K562 (cell line): ENCODE measurements at regions not wholly inside any gene's neighbourhood (a gene's known extent, or its start where the extent isn't known, plus 50 kb on each side); places are given as distances from the start of the nearest gene placed in this dataset.

Source experiments
- ATAC-seq: fragments of 200-7000 bp; cut with Tn5 transposase; 3 replicates; pipeline ENCODE4 v1.9.1; 2020; ENCODE audit warnings: moderate library complexity
- BruUV-seq: library from RNA; stranded (reverse); fragments of 400-500 nt; replicated peaks from 2 replicates; lab custom pipeline; 2021; lab: Mats Ljungman, UMichigan
- CTCF ChIA-PET: fragments of 300-600 bp; formaldehyde crosslinking; extraction: SDS; loops from one replicate; lab custom pipeline; 2021; ENCODE audit warnings: low intra/inter-chr PET ratio; lab: Yijun Ruan, JAX
- POLR2A ChIA-PET: fragments of 300-600, 350-650 bp; sonication (Branson Sonifier 250); formaldehyde crosslinking; extraction: SDS; loops from one replicate; lab custom pipeline; 2021; ENCODE audit warnings: antibody characterized with exemption, inconsistent platforms; lab: Yijun Ruan, JAX
- DNase-seq, 4 experiments: peaks; one replicate each; pipeline versions ENCODE4 v3.0.0 to v3.0.0-alpha.2; 2011 to 2018; ENCODE audit warnings: low spot score in 3 of 4, mixed read lengths in 3 of 4; ENCODE audit errors: extremely low read depth in 1 of 4
- FAIRE-seq: peaks from 2 replicates; lab custom pipeline; 2011; peaks lifted over from hg19 to GRCh38; lab: Jason Lieb, UNC
- H2AFZ ChIP-seq: 2 replicates; pipeline ENCODE4 v1.6.0; 2011; ENCODE audit warnings: low read depth, low read length, control low read depth, inconsistent platforms
- H3K27ac ChIP-seq: fragments of 200-600 bp; 3 replicates; pipeline ENCODE4 v1.8.0; 2011; ENCODE audit warnings: low read depth, mild to moderate bottlenecking, control low read depth, inconsistent platforms, low read length, moderate library complexity, mixed read lengths; ENCODE audit errors: extremely low read depth
- H3K27me3 ChIP-seq, 2 experiments: fragments of 300-600 bp in 1 of 2; 2 replicates in 1 of 2; 3 replicates in 1 of 2; pipeline versions ENCODE4 v1.6.0 to v1.8.0; 2011; ENCODE audit warnings: inconsistent platforms in 2 of 2, low read length in 2 of 2, mild to moderate bottlenecking in 1 of 2, mixed read lengths in 1 of 2, moderate library complexity in 1 of 2; ENCODE audit not compliant: control insufficient read depth in 2 of 2, insufficient read depth in 2 of 2
- H3K36me3 ChIP-seq: fragments of 300-600 bp; 3 replicates; pipeline ENCODE4 v1.8.0; 2011; ENCODE audit warnings: mild to moderate bottlenecking, low read length, inconsistent platforms; ENCODE audit not compliant: control insufficient read depth, insufficient read depth
- H3K4me1 ChIP-seq, 2 experiments: fragments of 200-600 bp in 1 of 2; replicated peaks in 1 of 2; 2 replicates in 1 of 2; 3 replicates in 1 of 2; pipeline versions ENCODE4 v1.5.1 to v1.8.0; 2011; ENCODE audit warnings: inconsistent platforms in 2 of 2, low read length in 2 of 2, mild to moderate bottlenecking in 1 of 2, mixed read lengths in 1 of 2, moderate library complexity in 1 of 2; ENCODE audit not compliant: control insufficient read depth in 2 of 2, insufficient read depth in 2 of 2
- H3K4me2 ChIP-seq: 2 replicates; pipeline ENCODE4 v1.6.1; 2011; ENCODE audit warnings: low read length, control low read depth, inconsistent platforms, mixed read lengths; ENCODE audit not compliant: insufficient read depth
- H3K4me3 ChIP-seq: fragments of 200-600 bp; sonication (generic), shearing (Covaris generic); 2 replicates; pipeline ENCODE4 v1.5.1; 2016; ENCODE audit warnings: control low read depth, inconsistent platforms
- H3K79me2 ChIP-seq: fragments of 200-600 bp; 3 replicates; pipeline ENCODE4 v1.8.0; 2011; ENCODE audit warnings: low read length, inconsistent platforms; ENCODE audit not compliant: control insufficient read depth, insufficient read depth
- H3K9ac ChIP-seq, 2 experiments: 2 replicates each; pipeline versions ENCODE4 v1.6.0 to v1.6.1; 2011; ENCODE audit warnings: low read depth in 2 of 2, low read length in 2 of 2, control low read depth in 1 of 2, inconsistent platforms in 1 of 2, mild to moderate bottlenecking in 1 of 2, mixed read lengths in 1 of 2; ENCODE audit not compliant: insufficient read depth in 1 of 2
- H3K9me1 ChIP-seq: one replicate; pipeline ENCODE4 v1.6.0; 2011; ENCODE audit warnings: inconsistent platforms, mild to moderate bottlenecking, low read length, moderate library complexity; ENCODE audit not compliant: control insufficient read depth, insufficient read depth
- H3K9me3 ChIP-seq: replicated peaks from 2 replicates; pipeline ENCODE4 v1.5.1; 2011; ENCODE audit warnings: low read depth, low read length, inconsistent platforms; ENCODE audit not compliant: control insufficient read depth, insufficient read depth
- H4K20me1 ChIP-seq: replicated peaks from 2 replicates; pipeline ENCODE4 v1.6.1; 2011; ENCODE audit warnings: low read length, inconsistent platforms, mixed read lengths; ENCODE audit not compliant: control insufficient read depth, insufficient read depth
- ARNT ChIP-seq, 2 experiments: fragments of 450-650 bp; IDR thresholded peaks; 2 replicates each; pipeline ENCODE4 v1.6.1; 2016; ENCODE audit warnings: mild to moderate bottlenecking in 1 of 2
- C11orf30 ChIP-seq: fragments of 450-650 bp; IDR thresholded peaks from 2 replicates; pipeline ENCODE4 v1.6.1; 2016; ENCODE audit warnings: low read depth, mild to moderate bottlenecking
- CBFB ChIP-seq: sonication (generic); formaldehyde crosslinking; IDR thresholded peaks from 2 replicates; pipeline ENCODE4 v1.4.0; 2020; ENCODE audit warnings: mild to moderate bottlenecking, missing genetic modification reagents
- HNRNPK ChIP-seq: fragments of 200-400 bp; formaldehyde crosslinking; IDR thresholded peaks from one replicate; pipeline ENCODE4 v1.6.1; 2018; ENCODE audit warnings: mild to moderate bottlenecking, low read depth, low read length; ENCODE audit not compliant: poor library complexity, severe bottlenecking
- IRF1 ChIP-seq: sonication (generic); formaldehyde crosslinking; IDR thresholded peaks from 2 replicates; pipeline ENCODE4 v1.8.0; 2022; ENCODE audit warnings: missing genetic modification reagents, mild to moderate bottlenecking, borderline replicate concordance
- JUNB ChIP-seq: fragments of 450-650 bp; formaldehyde crosslinking; conservative IDR thresholded peaks from 2 replicates; pipeline ENCODE4 v1.4.0; 2020; ENCODE audit warnings: mild to moderate bottlenecking
- KAT8 ChIP-seq: fragments of 450-650 bp; IDR thresholded peaks from 2 replicates; pipeline ENCODE4 v1.6.1; 2016; ENCODE audit warnings: low read depth, mild to moderate bottlenecking
- KDM1A ChIP-seq, 2 experiments: fragments of 450-650 bp; IDR thresholded peaks; 2 replicates each; pipeline ENCODE4 v1.6.1; 2016; ENCODE audit warnings: mild to moderate bottlenecking in 2 of 2
- LCOR ChIP-seq: sonication (generic); formaldehyde crosslinking; IDR thresholded peaks from 2 replicates; pipeline ENCODE4 v1.8.0; 2022; ENCODE audit warnings: mild to moderate bottlenecking, missing genetic modification reagents
- RNF2 ChIP-seq: sonication (generic); IDR thresholded peaks from 2 replicates; pipeline ENCODE4 v1.6.1; 2016
- SIX5 ChIP-seq, 2 experiments: IDR thresholded peaks; 2 replicates each; pipeline ENCODE4 v1.6.1; 2011; ENCODE audit warnings: low read length in 2 of 2, borderline replicate concordance in 1 of 2, low read depth in 1 of 2, mild to moderate bottlenecking in 1 of 2, moderate library complexity in 1 of 2; ENCODE audit not compliant: insufficient read depth in 1 of 2
- SMAD3 ChIP-seq: fragments of 450-650 bp; formaldehyde crosslinking; conservative IDR thresholded peaks from 2 replicates; pipeline ENCODE4 v1.4.0; 2020; ENCODE audit warnings: mild to moderate bottlenecking
- SMC3 ChIP-seq: conservative IDR thresholded peaks from 2 replicates; pipeline ENCODE4 v1.6.1; 2011; ENCODE audit warnings: low read depth, low read length, improper control_type of control experiment; ENCODE audit not compliant: insufficient read depth
- THAP12 ChIP-seq: fragments of 250-450 bp; sonication (Bioruptor Pico); IDR thresholded peaks from 2 replicates; pipeline ENCODE4 v1.9.0; 2021; ENCODE audit warnings: mild to moderate bottlenecking, inconsistent platforms
- ZFP91 ChIP-seq: sonication (generic); formaldehyde crosslinking; IDR thresholded peaks from 2 replicates; pipeline ENCODE4 v1.8.0; 2022; ENCODE audit warnings: mild to moderate bottlenecking, missing genetic modification reagents
- ZNF146 ChIP-seq: IDR thresholded peaks from one replicate; pipeline ENCODE4 v1.6.1; 2018; ENCODE audit warnings: missing compliant biosample characterization; ENCODE audit not compliant: unreplicated experiment
- ZNF165 ChIP-seq: fragments of 250-450 bp; sonication (Bioruptor Pico); IDR thresholded peaks from 2 replicates; pipeline ENCODE4 v1.4.0; 2020; ENCODE audit warnings: borderline replicate concordance
- ZNF324 ChIP-seq: fragments of 250-450 bp; sonication (Bioruptor Pico); IDR thresholded peaks from 2 replicates; pipeline ENCODE4 v1.4.0; 2020; ENCODE audit warnings: mild to moderate bottlenecking
- WGBS: fragments of 100-300 bp; shearing (Covaris generic); methylation state at CpG from one replicate; pipeline ENCODE4 v1.1.6; 2016; ENCODE audit warnings: low coverage, mixed read lengths; ENCODE audit not compliant: insufficient coverage; ENCODE audit errors: missing lambda C conversion rate; 5-methylcytosine and 5-hydroxymethylcytosine counted together
- in situ Hi-C: fragments of 300-500 bp; cut with MboI; formaldehyde crosslinking; loops from 4 replicates; pipeline ENCODE4 v1.15.0; 2018; ENCODE audit warnings: inconsistent platforms, mixed read lengths
- intact Hi-C: fragments of 100-400 bp; cut with micrococcal nuclease; formaldehyde crosslinking; loops from 2 replicates; pipeline ENCODE4 v1.14.2; 2022

GRCh38 chr18:33844232-33844631, 266.2 kb downstream of the ASXL3 start:
- ATAC-seq (no peak), FAIRE-seq (no peak), DNase-seq (no peak)
- BruUV-seq, result no TSS peak
- Histone ChIP-seq H3K9me1 (no peaks in the 10 kb centered on the region), H3K9me3 (no peaks in the 10 kb centered on the region; the same call in 1 of the 2 replicates), H3K27ac (no peak overlapping the region), H3K9ac (no peak overlapping the region), H3K36me3 (no peaks in the 10 kb centered on the region), H3K27me3 (no peaks in the 10 kb centered on the region), H3K4me2 (no peak overlapping the region), H3K79me2 (no peaks in the 10 kb centered on the region), H3K4me1 (no peaks in the 10 kb centered on the region), H2AFZ (no peak overlapping the region), H3K4me3 (no peak overlapping the region), H4K20me1 (no peaks in the 10 kb centered on the region)
- ChIA-PET POLR2A (no interaction called here), CTCF (no interaction called here)
- in situ Hi-C loops (no loop called here), intact Hi-C loops (no loop called here)
- WGBS, result 0% methylated on average over 3 of the region's 3 CpGs
- TF ChIP-seq HNRNPK, result no peak
- no peak for TF ChIP-seq LCOR (CRISPR knock-in tag)
- no peak for TF ChIP-seq SMC3
- no peak for TF ChIP-seq SMAD3 (CRISPR knock-in tag)
- TF ChIP-seq ZNF165, result no peak
- TF ChIP-seq RNF2, result no peak
- TF ChIP-seq ZNF146 (CRISPR knock-in tag), result no peak
- TF ChIP-seq THAP12 (CRISPR knock-in tag), result no peak
- no peak for TF ChIP-seq JUNB (CRISPR knock-in tag)
- TF ChIP-seq ZNF324 (CRISPR knock-in tag), result no peak
- TF ChIP-seq C11orf30, result no peak
- TF ChIP-seq KAT8, result no peak
- no peak for TF ChIP-seq IRF1
- TF ChIP-seq CBFB (CRISPR knock-in tag), result no peak
- no peak for TF ChIP-seq ZFP91 (CRISPR knock-in tag)
- no peak for TF ChIP-seq ARNT (IDR thresholded peaks at IDR 0.05)
- TF ChIP-seq SIX5 (IDR thresholded peaks at IDR 0.05; ENCODE audit: borderline replicate concordance in 1 of 2, insufficient read depth in 1 of 2, low read depth in 1 of 2, low read length in 2 of 2), result no peak
- no peak for TF ChIP-seq KDM1A (IDR thresholded peaks at IDR 0.05)
